PFSK-1 (cell line): ENCODE measurements at regions not wholly inside any gene's neighbourhood (a gene's known extent, or its start where the extent isn't known, plus 50 kb on each side); places are given as distances from the start of the nearest gene placed in this dataset.

Experiments used
- FOXP2 ChIP-seq: optimal IDR thresholded peaks from 2 replicates; pipeline ENCODE3; 2011; ENCODE audit warnings: borderline replicate concordance, control low read depth, inconsistent platforms; ENCODE audit not compliant: insufficient read depth; ENCODE audit errors: extremely low read length, extremely low read depth
- POLR2AphosphoS5 ChIP-seq: IDR thresholded peaks from 2 replicates; pipeline ENCODE4 v1.6.1; 2012; ENCODE audit warnings: low read depth, mild to moderate bottlenecking, control low read depth, low read length, moderate library complexity
- SIN3A ChIP-seq: IDR thresholded peaks from 2 replicates; pipeline ENCODE4 v1.6.1; 2012; ENCODE audit warnings: mild to moderate bottlenecking, low read length, moderate library complexity, borderline replicate concordance; ENCODE audit not compliant: insufficient read depth
- TAF1 ChIP-seq: IDR thresholded peaks from 2 replicates; pipeline ENCODE4 v1.6.1; 2012; ENCODE audit warnings: low read length, control low read depth, borderline replicate concordance; ENCODE audit not compliant: insufficient read depth
- TF ChIP-seq, protein P1 (sequence below), 2 experiments: IDR thresholded peaks; 2 replicates each; pipeline versions ENCODE4 v1.6.1 to v1.8.0; 2011 to 2012; ENCODE audit warnings: low read depth in 2 of 2, low read length in 2 of 2, control low read depth in 1 of 2, inconsistent platforms in 1 of 2, mild to moderate bottlenecking in 1 of 2, moderate library complexity in 1 of 2; ENCODE audit not compliant: insufficient read depth in 1 of 2

GRCh38 chr3:182190056-182190455 is 478.3 kb downstream of the SOX2 start:
- TF ChIP-seq SIN3A (no peak), FOXP2 (no peak), TAF1 (no peak), POLR2AphosphoS5 (no peak)
- TF ChIP-seq, protein P1, sequence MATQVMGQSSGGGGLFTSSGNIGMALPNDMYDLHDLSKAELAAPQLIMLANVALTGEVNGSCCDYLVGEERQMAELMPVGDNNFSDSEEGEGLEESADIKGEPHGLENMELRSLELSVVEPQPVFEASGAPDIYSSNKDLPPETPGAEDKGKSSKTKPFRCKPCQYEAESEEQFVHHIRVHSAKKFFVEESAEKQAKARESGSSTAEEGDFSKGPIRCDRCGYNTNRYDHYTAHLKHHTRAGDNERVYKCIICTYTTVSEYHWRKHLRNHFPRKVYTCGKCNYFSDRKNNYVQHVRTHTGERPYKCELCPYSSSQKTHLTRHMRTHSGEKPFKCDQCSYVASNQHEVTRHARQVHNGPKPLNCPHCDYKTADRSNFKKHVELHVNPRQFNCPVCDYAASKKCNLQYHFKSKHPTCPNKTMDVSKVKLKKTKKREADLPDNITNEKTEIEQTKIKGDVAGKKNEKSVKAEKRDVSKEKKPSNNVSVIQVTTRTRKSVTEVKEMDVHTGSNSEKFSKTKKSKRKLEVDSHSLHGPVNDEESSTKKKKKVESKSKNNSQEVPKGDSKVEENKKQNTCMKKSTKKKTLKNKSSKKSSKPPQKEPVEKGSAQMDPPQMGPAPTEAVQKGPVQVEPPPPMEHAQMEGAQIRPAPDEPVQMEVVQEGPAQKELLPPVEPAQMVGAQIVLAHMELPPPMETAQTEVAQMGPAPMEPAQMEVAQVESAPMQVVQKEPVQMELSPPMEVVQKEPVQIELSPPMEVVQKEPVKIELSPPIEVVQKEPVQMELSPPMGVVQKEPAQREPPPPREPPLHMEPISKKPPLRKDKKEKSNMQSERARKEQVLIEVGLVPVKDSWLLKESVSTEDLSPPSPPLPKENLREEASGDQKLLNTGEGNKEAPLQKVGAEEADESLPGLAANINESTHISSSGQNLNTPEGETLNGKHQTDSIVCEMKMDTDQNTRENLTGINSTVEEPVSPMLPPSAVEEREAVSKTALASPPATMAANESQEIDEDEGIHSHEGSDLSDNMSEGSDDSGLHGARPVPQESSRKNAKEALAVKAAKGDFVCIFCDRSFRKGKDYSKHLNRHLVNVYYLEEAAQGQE (IDR thresholded peaks at IDR 0.05; ENCODE audit: insufficient read depth in 1 of 2, low read depth in 2 of 2, low read length in 2 of 2): no peak

DNA sequence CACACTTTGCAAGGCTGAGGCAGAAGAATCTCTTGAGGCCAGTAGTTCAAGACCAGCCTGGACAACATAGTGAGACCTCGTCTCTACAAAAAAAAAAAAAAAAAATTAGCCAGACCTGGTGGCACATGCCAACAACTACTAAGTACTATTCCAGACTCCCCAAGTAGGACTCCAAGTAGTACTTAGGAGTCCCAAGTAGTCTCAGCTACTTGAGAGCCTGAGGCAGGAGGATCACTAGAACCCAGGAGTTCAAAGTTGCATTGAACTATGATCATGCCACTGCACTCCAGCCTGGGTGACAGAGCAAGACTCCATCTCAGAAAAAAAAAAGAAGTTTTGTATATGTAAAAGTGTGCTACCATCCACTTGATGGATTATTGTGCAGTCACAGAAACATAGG is 486.6 kb downstream of the SOX2 start:
- TF ChIP-seq, protein P1 (IDR thresholded peaks at IDR 0.05; ENCODE audit: insufficient read depth in 1 of 2, low read depth in 2 of 2, low read length in 2 of 2): no peak
- TF ChIP-seq POLR2AphosphoS5 (no peak), SIN3A (no peak), TAF1 (no peak), FOXP2 (no peak)

DNA sequence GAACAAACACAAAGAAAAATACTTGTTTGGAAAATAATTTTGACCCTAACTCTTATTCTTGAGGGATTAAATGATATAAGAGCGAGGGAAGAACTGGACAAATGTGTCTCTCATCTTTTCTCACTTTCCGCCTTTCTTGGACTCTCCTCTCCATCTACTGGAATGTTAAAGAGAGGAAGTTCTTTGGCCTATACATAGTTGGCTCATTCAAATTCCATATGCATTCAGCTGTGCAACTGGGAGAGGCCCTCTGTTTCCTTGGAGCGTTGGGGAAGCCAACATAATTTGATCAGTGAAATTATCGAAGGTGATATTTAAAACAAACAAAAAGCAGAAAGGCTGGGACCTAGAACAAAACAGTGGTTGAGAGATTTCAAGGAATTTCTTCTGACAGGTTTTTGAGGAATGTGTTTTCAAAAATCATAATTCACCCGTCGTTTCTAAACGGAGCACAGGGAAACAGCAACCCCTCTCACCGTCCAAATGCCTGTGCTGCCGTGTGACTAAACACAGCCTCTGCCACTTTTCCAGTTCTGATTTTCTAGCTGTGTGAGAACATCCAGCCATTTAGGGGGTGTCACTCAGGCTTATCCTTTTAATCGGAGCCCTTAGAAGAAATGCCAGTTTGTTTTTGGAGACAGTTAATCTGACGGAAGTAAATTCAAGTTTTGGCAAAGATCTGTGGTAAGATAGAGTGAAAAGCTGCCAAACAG is 489.9 kb downstream of the SOX2 start:
- TF ChIP-seq SIN3A (no peak), FOXP2 (no peak), TAF1 (no peak), POLR2AphosphoS5 (no peak)
- TF ChIP-seq, protein P1 (IDR thresholded peaks at IDR 0.05; ENCODE audit: insufficient read depth in 1 of 2, low read depth in 2 of 2, low read length in 2 of 2): no peak

- TF ChIP-seq SIN3A: no peak
- TF ChIP-seq, protein P1 (IDR thresholded peaks at IDR 0.05; ENCODE audit: insufficient read depth in 1 of 2, low read depth in 2 of 2, low read length in 2 of 2): no peak
- 0 out of 2 replicates have a peak, but pooled peaks have one; percentile 17 for TF ChIP-seq POLR2AphosphoS5
- TF ChIP-seq TAF1: no peak
- TF ChIP-seq FOXP2: peak; percentile 59
Observed at GRCh38 chr3:182212479-182213076, 500.9 kb downstream of the SOX2 start.
